Vagina (tissue), 2 donors: ENCODE measurements at regions not wholly inside any gene's neighbourhood (a gene's known extent, or its start where the extent isn't known, plus 50 kb on each side); places are given as distances from the start of the nearest gene placed in this dataset.
A peak's percentile ranks its signal among the peaks of the same experiment; 100 is the strongest.

Experiments
- DNase-seq, 2 donors: peaks; one replicate each; pipeline ENCODE4 v3.0.0-alpha.2; 2017; ENCODE audit errors: extremely low spot score in 2 of 2
- H3K27ac ChIP-seq: fragments of 200-600 bp; sonication (generic); one replicate; pipeline ENCODE4 v1.5.1; 2019
- H3K27me3 ChIP-seq: fragments of 200-600 bp; sonication (generic); one replicate; pipeline ENCODE4 v1.5.1; 2019
- H3K36me3 ChIP-seq, 2 donors: fragments of 200-600 bp; sonication (generic); one replicate each; pipeline ENCODE4 v1.5.1; 2017 to 2019
- H3K4me1 ChIP-seq: fragments of 200-600 bp; sonication (generic); one replicate; pipeline ENCODE4 v1.5.1; 2019
- H3K4me3 ChIP-seq, 2 donors: fragments of 200-600 bp; sonication (generic); 1 replicate in 1 of 2; 2 replicates in 1 of 2; pipeline ENCODE4 v1.5.1; 2016 to 2019
- H3K9me3 ChIP-seq: fragments of 200-600 bp; sonication (generic); one replicate; pipeline ENCODE4 v1.5.1; 2019
- POLR2A ChIP-seq, 2 donors: fragments of 450-650 bp; IDR thresholded peaks; one replicate each; pipeline ENCODE4 v1.6.1; 2017; ENCODE audit warnings: antibody characterized with exemption in 2 of 2, mild to moderate bottlenecking in 2 of 2, moderate library complexity in 2 of 2
- POLR2AphosphoS5 ChIP-seq, 2 donors: sonication (generic); formaldehyde crosslinking; IDR thresholded peaks; one replicate each; pipeline ENCODE4 v1.9.0; 2017; ENCODE audit warnings: antibody characterized with exemption in 2 of 2, mild to moderate bottlenecking in 2 of 2, low read depth in 1 of 2; ENCODE audit not compliant: insufficient read depth in 1 of 2
- intact Hi-C: fragments of 100-400 bp; cut with DNase I; formaldehyde crosslinking; loops from one replicate; pipeline ENCODE4 v1.15.1; 2023
- TF ChIP-seq, protein P1 (sequence below), 3 experiments: fragments of 450-650 bp in 2 of 3; fragments of 200-600 bp in 1 of 3; sonication (generic) in 1 of 3; IDR thresholded peaks; one replicate each; pipeline ENCODE4 v1.5.1; 2017 to 2019; ENCODE audit warnings: antibody characterized with exemption in 3 of 3, mild to moderate bottlenecking in 2 of 3, moderate library complexity in 2 of 3

DNA sequence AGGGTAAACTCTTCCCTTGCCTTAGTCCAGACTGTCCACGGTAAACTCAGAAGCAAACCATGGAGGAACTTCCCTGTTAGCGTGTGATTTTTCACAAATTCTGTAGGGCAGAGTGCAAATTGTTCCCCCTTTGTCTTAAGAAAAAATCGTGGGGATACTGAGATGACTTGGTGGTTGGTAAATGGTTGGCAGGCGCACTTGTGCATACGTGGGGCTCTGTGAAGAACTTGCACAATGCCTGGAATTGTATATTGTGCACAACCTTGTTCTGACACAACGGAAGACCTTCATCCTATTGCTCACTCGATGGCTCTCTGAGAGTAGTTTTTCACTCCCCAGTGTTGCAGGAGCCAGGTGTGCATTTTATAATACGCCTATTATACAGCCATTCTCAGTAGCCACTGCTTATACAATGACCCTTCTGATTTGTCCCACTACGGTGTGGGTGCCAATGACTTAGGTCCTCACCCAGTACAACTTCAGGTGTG lies 150.0 kb downstream of the SPRY1 start:
- Histone ChIP-seq H3K9me3 (no peaks in the 10 kb centered on the region), H3K27ac (no peak overlapping the region), H3K27me3 (no peaks in the 10 kb centered on the region), H3K4me1 (peaks cover 6% of the 10 kb centered on the region), H3K36me3 (no peaks in the 10 kb centered on the region), H3K4me3 (no peak overlapping the region)
- intact Hi-C loops, result no loop called here
- no peak for DNase-seq
- TF ChIP-seq, protein P1, sequence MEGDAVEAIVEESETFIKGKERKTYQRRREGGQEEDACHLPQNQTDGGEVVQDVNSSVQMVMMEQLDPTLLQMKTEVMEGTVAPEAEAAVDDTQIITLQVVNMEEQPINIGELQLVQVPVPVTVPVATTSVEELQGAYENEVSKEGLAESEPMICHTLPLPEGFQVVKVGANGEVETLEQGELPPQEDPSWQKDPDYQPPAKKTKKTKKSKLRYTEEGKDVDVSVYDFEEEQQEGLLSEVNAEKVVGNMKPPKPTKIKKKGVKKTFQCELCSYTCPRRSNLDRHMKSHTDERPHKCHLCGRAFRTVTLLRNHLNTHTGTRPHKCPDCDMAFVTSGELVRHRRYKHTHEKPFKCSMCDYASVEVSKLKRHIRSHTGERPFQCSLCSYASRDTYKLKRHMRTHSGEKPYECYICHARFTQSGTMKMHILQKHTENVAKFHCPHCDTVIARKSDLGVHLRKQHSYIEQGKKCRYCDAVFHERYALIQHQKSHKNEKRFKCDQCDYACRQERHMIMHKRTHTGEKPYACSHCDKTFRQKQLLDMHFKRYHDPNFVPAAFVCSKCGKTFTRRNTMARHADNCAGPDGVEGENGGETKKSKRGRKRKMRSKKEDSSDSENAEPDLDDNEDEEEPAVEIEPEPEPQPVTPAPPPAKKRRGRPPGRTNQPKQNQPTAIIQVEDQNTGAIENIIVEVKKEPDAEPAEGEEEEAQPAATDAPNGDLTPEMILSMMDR (IDR thresholded peaks at IDR 0.05), result no peak
- TF ChIP-seq POLR2A (IDR thresholded peaks at IDR 0.05), result no peak
- no peak for TF ChIP-seq POLR2AphosphoS5 (IDR thresholded peaks at IDR 0.05; ENCODE audit: insufficient read depth in 1 of 2, low read depth in 1 of 2)

DNA sequence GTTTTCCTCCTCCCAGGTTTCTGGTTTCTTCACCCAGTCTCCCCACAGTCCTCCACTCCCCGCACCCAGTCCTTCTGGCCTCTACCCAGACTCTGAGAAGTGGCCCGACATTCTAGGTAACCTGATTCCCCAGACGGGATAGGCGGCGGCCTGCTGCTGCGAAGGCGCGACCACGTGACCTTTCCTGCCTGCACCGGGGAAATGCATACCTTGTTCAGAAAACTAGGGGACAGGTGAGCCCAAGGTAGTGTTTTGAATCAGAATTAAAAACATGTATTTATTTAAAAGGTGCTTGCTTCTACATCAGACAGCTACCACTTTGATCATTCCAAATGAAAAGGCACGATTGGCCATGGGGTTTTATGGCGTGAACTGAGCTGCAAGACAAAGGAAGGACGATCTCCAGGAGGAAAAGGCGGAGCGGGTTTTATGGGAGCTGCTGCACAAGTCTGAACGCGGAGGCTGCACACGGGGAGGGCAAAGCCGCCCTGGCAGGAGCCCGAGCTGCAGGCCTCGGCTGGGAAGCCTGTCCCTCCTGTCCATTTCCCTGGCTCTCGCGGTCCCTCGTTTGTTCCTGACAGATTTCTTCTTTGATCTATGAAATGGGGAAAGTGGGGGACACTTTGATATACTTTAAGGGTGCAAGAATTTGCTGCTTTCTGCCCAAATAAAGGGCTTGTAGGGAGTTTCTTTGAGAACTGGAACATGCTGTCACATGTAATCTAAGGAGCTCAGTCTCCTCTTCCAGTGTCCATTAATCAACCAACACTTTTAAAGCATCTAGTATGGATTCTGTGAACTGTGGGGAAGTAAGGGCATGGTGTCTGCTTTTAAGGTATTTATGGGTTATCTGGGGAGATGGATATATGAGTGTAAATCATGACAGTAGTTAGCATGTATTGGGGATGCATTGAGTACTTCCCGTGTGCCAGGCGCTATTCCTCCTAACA lies 150.9 kb downstream of the SPRY1 start:
- H3K4me1 ChIP-seq, result peaks cover 6% of the 10 kb centered on the region
- TF ChIP-seq, protein P1 (IDR thresholded peaks at IDR 0.05), result no peak
- TF ChIP-seq POLR2A (IDR thresholded peaks at IDR 0.05) (no peak), POLR2AphosphoS5 (IDR thresholded peaks at IDR 0.05; ENCODE audit: insufficient read depth in 1 of 2, low read depth in 1 of 2) (peak in 1 of 2 donors; percentile 9)
- DNase-seq, result no peak
- no peaks in the 10 kb centered on the region for H3K27me3 ChIP-seq
- no peak overlapping the region for H3K27ac ChIP-seq
- no peaks in the 10 kb centered on the region for H3K36me3 ChIP-seq
- intact Hi-C loops, result no loop called here
- H3K4me3 ChIP-seq, result no peak overlapping the region
- no peaks in the 10 kb centered on the region for H3K9me3 ChIP-seq

DNA sequence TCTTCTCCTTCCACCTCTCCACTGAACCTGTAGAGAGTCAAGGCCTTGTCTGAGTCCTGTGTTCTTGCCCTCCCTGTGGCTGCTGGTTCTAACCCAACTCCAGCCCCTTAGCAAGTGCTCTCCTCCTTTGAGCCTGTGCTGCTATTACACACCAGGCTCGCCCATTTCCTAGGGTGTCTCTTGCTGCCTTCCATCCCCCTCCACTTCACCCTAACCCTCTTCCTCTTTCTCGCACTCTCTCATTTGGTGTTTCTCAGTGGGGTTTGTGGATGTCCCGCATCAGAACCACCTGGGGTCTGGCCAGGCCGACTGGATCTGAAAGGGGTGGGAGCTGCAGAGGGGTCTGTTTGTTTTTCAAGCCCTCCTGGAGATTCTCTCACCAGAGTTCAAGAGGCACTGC lies 156.7 kb downstream of the SPRY1 start:
- no peak for DNase-seq
- intact Hi-C loops, result no loop called here
- Histone ChIP-seq H3K9me3 (no peaks in the 10 kb centered on the region), H3K4me3 (no peak overlapping the region), H3K27me3 (no peaks in the 10 kb centered on the region), H3K27ac (no peak overlapping the region), H3K4me1 (peaks cover 35% of the 10 kb centered on the region), H3K36me3 (no peaks in the 10 kb centered on the region)
- TF ChIP-seq POLR2AphosphoS5 (IDR thresholded peaks at IDR 0.05; ENCODE audit: insufficient read depth in 1 of 2, low read depth in 1 of 2), result no peak
- TF ChIP-seq, protein P1 (IDR thresholded peaks at IDR 0.05), result no peak
- no peak for TF ChIP-seq POLR2A (IDR thresholded peaks at IDR 0.05)

DNA sequence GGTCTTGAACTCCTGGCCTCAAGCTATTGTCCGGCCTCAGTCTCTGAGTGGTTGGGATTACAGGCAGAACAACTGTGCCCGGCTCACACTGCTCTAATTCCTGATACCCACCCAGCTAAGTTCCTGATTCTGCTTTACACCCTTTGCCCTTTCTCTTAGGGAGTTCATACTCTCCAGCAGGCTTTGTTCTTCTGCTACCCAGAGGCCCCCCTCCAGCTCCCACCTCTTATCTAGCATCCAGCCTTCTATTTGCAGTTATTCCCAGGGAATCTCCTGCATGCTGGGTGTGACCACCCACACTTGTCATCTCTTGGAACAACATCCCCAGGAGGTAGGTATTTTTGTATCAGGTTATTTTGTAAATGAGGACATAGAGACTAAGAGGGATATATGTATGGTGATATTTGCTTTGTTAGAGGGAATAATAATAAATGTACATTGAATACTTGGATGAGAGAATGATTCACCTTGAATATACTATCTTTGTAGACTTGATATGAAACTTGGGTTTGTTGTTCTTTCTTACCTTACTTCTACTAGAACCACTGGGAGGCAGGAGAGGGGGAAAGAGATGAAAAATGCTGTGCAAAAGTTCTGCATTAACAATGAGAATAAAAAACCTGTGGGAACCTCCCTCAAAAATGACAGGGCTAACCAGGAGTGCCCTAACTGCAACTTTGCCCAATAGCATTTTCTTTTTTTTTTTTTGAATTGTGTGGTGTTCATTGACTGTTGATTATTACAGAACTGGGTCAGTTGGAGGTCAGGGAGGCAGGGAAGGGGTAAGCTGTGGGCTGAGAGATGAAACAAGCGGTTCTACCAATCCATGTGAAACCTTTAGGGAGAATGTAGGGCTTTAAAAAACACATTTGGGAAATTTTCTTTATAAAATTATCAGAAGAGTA lies 157.4 kb downstream of the SPRY1 start:
- TF ChIP-seq POLR2AphosphoS5 (IDR thresholded peaks at IDR 0.05; ENCODE audit: insufficient read depth in 1 of 2, low read depth in 1 of 2), result no peak
- TF ChIP-seq POLR2A (IDR thresholded peaks at IDR 0.05), result no peak
- TF ChIP-seq, protein P1 (IDR thresholded peaks at IDR 0.05), result no peak

More for the DNA sequence above, 157.4 kb downstream of the SPRY1 start:
- intact Hi-C loops, result no loop called here
- H3K9me3 ChIP-seq, result no peaks in the 10 kb centered on the region
- no peak for DNase-seq
- H3K27ac ChIP-seq, result no peak overlapping the region
- no peak overlapping the region for H3K4me3 ChIP-seq
- no peaks in the 10 kb centered on the region for H3K36me3 ChIP-seq
- peaks cover 35% of the 10 kb centered on the region for H3K4me1 ChIP-seq
- H3K27me3 ChIP-seq, result no peaks in the 10 kb centered on the region
